NCI-H2029 (cell line): ENCODE measurements at regions not wholly inside any gene's neighbourhood (a gene's known extent, or its start where the extent isn't known, plus 50 kb on each side); places are given as distances from the start of the nearest gene placed in this dataset.

Experiments
- DNase-seq: peaks from one replicate; lab custom pipeline; 2025; lab: John Stamatoyannopoulos, UW

GRCh38 chr14:96617635-96618034 lies 115.5 kb downstream of the PAPOLA start:
- no peak for DNase-seq

DNA sequence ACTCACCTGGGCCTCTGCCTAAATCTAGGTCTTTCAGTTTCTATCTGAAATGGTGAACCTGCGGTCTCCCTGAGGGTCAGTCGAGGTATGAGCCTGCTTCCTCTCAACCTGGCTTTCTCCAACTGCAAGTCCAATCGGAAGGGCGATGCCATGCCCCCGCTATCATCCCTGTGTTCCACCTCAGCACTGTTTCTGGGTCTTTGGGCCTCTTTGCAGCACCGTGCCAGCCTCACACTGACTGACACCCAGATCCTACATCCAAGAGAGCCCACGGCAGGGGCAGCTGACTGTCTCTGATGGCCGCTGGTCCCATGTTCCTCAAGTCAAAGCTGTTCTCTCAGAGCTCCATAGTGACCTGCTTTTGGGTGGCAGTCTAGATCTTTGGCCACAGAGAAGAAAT lies 120.7 kb downstream of the PAPOLA start:
- no peak for DNase-seq

DNA sequence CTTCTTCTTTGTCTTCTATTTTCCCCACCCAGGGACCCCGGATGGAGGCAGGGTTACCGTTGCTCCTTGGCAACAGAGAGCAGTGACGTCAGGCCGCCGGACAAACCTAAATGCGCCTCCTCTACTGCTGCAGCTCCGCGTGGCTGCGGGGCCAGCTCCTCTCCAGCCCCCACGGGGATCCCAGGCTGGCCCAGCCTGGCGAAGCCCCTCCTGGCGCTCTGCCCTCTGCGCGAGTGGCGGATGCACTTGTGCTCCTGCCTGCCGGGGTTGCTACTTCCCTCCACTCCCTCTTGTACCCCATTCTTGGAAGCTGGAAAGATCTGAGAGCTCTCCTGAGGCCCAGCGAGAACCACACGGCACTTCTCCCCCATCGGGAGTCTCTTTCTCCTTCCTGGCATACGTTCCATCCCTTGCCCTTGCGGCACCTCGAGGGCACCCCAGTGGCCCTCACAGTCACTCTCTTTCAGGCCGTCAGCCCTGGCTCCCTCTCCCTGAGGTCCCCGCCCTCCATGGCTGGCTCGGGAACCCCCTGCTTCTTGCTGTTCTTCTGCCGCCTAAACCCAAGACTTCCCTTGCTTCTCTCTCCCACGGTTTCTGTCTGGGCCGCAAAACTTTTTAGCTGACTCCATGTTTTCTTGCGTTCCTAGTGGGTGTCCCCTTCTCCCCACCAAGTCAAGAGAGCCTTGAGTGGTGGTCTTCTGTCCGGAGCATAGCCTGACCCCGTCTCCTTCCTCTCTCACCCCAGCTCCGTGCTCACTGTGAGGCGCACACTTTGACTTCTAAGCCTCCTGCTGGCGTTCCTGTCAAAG lies 121.7 kb downstream of the PAPOLA start:
- DNase-seq, result no peak

DNA sequence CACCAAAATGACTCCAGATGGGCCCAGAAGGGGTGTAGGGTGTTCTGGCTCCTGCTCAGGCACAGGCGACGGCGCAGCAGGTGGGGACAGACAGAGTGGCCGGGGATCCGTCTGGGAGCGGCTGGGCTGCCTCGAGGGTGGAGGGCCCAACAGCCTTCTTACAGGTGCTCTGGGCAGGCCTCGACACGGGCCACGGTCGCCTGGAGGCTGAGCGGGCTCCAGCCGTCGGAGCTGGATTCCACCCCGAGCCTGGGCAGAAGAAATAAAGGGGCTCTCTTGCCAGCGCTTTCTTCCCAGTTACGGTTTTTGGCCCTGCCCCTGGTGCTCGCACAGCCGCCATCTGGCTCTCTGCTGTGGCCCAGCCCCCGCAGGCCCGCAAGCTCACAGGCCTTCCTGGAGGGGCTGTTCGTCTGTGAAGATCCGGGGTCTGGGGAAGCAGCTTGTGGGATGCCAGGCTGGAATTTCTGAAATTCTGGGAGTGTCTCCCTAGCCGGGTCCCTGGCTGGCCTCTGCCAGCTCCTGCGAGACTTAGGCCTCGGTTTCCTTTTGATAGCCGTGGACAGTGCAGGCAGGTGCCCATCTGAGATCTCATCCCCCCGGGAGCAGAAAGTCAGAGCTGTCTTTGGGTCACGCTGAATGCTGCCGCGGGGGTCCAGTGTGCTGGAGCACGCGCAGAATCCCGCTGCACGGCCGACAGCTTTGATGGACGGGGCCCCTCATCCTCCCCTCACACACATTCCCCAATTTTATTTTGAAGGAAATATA lies 122.7 kb downstream of the PAPOLA start:
- no peak for DNase-seq

DNA sequence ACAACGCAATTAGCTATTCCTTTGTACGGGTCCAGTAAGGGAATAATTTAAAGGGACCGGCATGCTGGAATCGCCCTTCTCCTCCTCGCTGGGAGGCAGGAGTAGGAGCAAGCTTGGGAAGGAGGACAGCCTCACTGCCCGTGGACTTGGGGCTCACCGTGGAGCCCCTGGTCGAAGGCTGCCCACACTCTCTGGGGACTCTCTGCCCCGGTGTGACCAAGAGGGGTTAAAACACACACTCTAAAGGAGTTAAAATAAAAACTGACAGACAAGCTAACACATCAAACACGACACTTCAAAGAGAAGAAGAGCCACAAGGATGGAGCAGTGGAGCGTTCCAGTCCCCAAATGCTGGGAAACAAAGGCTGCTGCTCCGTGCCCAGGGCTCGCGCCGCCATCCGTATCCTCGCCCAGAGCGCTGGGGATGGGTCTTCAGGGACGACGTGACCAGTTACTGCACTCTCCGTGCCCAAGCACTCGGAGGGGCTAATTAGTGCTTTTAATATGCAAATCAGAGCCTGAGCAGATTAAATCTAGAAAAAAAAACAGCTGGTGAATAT lies 123.3 kb downstream of the PAPOLA start:
- DNase-seq, result no peak

- DNase-seq, result no peak
Measured at GRCh38 chr14:96626121-96626768, 124.1 kb downstream of the PAPOLA start.

DNA sequence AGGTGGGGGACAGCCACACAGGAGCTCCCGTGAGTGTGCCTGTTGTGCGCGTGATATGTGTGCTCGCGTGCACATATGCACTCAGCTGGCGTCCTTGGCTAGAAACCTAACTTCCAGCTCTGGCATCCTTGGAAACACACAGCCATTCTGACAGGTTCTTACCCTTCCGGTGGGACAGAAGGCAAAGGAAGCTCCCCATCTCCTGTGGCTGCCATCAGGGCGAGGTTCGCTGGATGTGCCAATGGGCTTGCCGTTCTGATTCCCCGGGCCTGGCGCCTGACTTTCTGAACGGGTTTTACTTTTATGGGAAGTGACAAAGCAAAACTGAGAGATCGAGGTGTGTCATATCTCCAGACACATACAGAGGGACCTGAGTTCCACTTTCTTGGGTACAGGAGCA lies 124.7 kb downstream of the PAPOLA start:
- no peak for DNase-seq

- DNase-seq, result no peak
Measured at GRCh38 chr14:96627386-96627785, 125.2 kb downstream of the PAPOLA start.

DNA sequence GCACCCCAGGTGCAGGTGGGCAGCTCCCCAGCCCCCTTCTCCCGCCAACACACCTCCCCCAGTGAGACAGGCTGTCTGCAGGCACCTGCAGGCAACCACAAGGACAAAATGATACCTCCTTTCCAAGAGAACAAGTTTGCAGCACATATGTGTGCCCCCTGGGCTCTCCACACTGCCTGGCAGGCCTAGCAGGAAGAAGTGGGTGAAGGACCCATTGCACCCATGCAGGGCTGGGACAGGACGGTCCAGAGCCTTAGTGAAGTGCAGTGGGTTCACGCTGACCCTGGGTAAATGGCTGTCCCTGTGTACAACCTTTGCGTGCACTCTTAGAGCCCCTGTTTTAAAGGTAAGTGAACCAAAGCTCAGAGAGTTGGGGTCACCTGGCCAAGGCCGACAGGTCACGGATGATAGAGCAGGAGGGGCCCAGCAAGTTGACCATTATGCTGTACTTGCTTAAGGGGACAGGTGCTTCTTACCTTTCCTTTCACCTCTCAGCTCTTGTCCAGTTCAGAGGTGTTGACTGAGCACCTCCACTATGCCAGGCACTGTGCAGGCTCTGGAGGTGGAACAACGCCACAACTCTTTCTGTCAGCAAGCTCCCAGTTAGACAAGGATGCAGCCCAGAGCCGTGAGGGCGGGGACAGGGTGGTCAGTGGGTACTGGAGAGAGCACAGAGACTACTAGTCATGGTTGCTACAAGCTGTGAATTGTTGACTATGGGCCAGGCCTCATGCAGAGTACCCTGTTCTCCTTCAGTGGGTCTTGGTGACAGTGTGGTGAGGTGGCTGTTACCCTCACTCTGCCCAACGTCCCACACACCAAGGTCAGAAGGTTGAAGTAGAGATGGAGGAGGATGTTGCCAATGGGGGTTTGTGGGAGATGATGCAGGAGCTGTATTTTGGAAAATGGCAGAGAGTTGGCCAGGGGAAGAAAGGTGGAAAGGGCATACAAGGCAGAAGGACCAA lies 125.9 kb downstream of the PAPOLA start:
- no peak for DNase-seq

- no peak for DNase-seq
Measured at GRCh38 chr14:96629082-96629481, 126.9 kb downstream of the PAPOLA start.

- no peak for DNase-seq
Measured at GRCh38 chr14:96629558-96630222, 127.5 kb downstream of the PAPOLA start.

GRCh38 chr14:96630281-96630680 lies 128.1 kb downstream of the PAPOLA start:
- no peak for DNase-seq

- no peak for DNase-seq
Measured at GRCh38 chr14:96631030-96631429, 128.8 kb downstream of the PAPOLA start.

GRCh38 chr14:96631621-96632362 lies 129.6 kb downstream of the PAPOLA start:
- DNase-seq, result no peak

DNA sequence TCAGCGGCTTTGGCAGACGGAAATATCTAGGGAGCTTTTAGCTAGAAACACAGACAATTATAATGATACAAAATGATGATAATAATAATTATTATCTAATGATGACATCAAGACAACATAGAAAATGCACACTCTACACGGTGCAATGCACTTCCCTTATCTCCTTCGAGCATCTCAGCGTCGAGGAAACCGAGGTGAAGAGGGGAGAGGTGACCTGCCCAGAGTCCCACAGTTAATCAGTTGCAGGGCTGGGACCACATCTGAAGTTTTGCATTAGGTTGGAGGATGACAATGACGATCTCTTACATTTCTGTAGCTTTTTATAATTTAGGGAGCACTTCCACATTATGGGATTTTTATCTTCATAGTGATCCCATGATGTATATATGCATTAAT lies 130.2 kb downstream of the PAPOLA start:
- no peak for DNase-seq

DNA sequence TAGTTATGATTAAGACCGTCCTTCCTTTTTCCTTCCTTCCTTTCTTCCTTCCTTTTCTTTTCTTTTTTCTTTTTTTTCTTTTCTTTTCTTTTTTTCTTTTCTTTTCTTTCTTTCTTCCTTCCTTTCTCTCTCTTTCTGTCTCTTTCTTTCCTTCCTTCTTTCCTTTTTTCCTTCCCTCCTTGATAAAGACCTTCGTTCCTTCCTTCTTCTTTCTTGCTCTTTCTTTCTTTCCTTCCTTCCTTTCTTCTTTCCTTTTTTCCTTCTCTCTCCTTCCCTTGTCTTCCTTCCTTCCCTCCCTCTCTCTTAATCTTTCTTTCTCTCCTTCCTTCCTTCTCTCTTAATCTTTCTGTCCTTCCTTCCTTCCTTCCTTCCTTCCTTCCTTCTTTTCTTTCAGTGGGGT lies 130.9 kb downstream of the PAPOLA start:
- DNase-seq, result no peak

GRCh38 chr14:96634481-96634880 lies 132.3 kb downstream of the PAPOLA start:
- no peak for DNase-seq

- DNase-seq, result no peak
Measured at GRCh38 chr14:96634896-96635295, 132.7 kb downstream of the PAPOLA start.

DNA sequence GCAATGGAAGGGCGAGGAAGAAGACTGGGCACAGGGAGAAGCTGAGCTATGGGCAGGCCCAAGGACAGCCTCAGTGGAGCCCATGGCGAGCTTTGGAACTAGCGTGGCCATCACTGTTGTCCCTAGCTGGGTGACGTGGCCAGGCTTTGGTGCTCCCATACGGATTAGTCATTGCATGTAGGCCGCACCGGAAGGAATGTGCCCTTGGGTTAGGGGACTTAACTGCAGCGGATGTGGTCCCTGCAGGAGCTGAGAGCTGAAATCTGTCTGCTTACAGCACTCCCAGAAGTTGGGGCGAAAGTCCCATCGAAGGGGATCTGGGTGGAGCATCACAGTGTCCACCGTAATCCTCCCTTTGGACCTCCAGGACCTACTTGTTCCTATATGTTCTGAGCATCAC lies 133.7 kb downstream of the PAPOLA start:
- no peak for DNase-seq

- no peak for DNase-seq
Measured at GRCh38 chr14:96637521-96637920, 135.3 kb downstream of the PAPOLA start.
